K562 (cell line): ENCODE measurements at regions not wholly inside any gene's neighbourhood (a gene's known extent, or its start where the extent isn't known, plus 50 kb on each side); places are given as distances from the start of the nearest gene placed in this dataset.
A peak's percentile ranks its signal among the peaks of the same experiment; 100 is the strongest.

ENCODE experiments used
- ARID3A ChIP-seq: IDR thresholded peaks from 2 replicates; pipeline ENCODE4 v1.6.1; 2012; ENCODE audit warnings: low read depth, low read length, improper control_type of control experiment, borderline replicate concordance
- KDM2B ChIP-seq: fragments of 250-450 bp; sonication (Bioruptor Pico); IDR thresholded peaks from 2 replicates; pipeline ENCODE4 v1.8.0; 2021; ENCODE audit warnings: mild to moderate bottlenecking, moderate library complexity
- LCOR ChIP-seq: sonication (generic); formaldehyde crosslinking; IDR thresholded peaks from 2 replicates; pipeline ENCODE4 v1.8.0; 2022; ENCODE audit warnings: mild to moderate bottlenecking, missing genetic modification reagents
- MYC ChIP-seq, 2 experiments: fragments of 250-450 bp in 1 of 2; sonication (Bioruptor Pico) in 1 of 2; IDR thresholded peaks; 2 replicates each; pipeline versions ENCODE4 v1.5.1 to v1.6.1; 2012 to 2021; ENCODE audit warnings: low read depth in 2 of 2, borderline replicate concordance in 1 of 2, improper control_type of control experiment in 1 of 2, low read length in 1 of 2, mild to moderate bottlenecking in 1 of 2, moderate library complexity in 1 of 2
- PHF21A ChIP-seq: fragments of 450-650 bp; IDR thresholded peaks from 2 replicates; pipeline ENCODE4 v1.6.1; 2017; ENCODE audit warnings: low read depth, borderline replicate concordance
- POLR2AphosphoS5 ChIP-seq: IDR thresholded peaks from 2 replicates; pipeline ENCODE4 v1.6.1; 2011; ENCODE audit warnings: mild to moderate bottlenecking, low read depth, low read length, moderate library complexity; ENCODE audit not compliant: control insufficient read depth, insufficient read depth
- REST ChIP-seq, 2 experiments: fragments of 450-650 bp; formaldehyde crosslinking in 1 of 2; IDR thresholded peaks; 2 replicates each; pipeline versions ENCODE4 v1.4.0 to v1.6.1; 2014 to 2020; ENCODE audit warnings: mild to moderate bottlenecking in 2 of 2, borderline replicate concordance in 1 of 2, low read depth in 1 of 2
- SNAPC5 ChIP-seq: fragments of 250-450 bp; sonication (Bioruptor Pico); IDR thresholded peaks from 2 replicates; pipeline ENCODE4 v1.8.0; 2021; ENCODE audit warnings: moderate library complexity, mild to moderate bottlenecking, inconsistent platforms
- TBP ChIP-seq: optimal IDR thresholded peaks from 2 replicates; pipeline ENCODE3; 2011; ENCODE audit warnings: low read depth, low read length, improper control_type of control experiment
- TF ChIP-seq, protein P1 (sequence below): sonication (generic); formaldehyde crosslinking; IDR thresholded peaks from 2 replicates; pipeline ENCODE4 v1.8.0; 2022; ENCODE audit warnings: mild to moderate bottlenecking, missing genetic modification reagents
- TF ChIP-seq, protein P2 (sequence below): fragments of 450-650 bp; IDR thresholded peaks from 2 replicates; pipeline ENCODE4 v1.6.1; 2017; ENCODE audit warnings: antibody characterized with exemption, mild to moderate bottlenecking

GRCh38 chr1:233730809-233731208 lies 116.9 kb downstream of the KCNK1 start (continued):
- no peak for TF ChIP-seq ARID3A
- peak; percentile 20; the same call in 1 of the 2 replicates for TF ChIP-seq REST (IDR thresholded peaks at IDR 0.05; ENCODE audit: borderline replicate concordance)
- no peak for TF ChIP-seq REST (CRISPR knock-in tag; IDR thresholded peaks at IDR 0.05; ENCODE audit: low read depth)
- TF ChIP-seq, protein P1, sequence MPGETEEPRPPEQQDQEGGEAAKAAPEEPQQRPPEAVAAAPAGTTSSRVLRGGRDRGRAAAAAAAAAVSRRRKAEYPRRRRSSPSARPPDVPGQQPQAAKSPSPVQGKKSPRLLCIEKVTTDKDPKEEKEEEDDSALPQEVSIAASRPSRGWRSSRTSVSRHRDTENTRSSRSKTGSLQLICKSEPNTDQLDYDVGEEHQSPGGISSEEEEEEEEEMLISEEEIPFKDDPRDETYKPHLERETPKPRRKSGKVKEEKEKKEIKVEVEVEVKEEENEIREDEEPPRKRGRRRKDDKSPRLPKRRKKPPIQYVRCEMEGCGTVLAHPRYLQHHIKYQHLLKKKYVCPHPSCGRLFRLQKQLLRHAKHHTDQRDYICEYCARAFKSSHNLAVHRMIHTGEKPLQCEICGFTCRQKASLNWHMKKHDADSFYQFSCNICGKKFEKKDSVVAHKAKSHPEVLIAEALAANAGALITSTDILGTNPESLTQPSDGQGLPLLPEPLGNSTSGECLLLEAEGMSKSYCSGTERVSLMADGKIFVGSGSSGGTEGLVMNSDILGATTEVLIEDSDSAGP (CRISPR knock-in tag) = no peak
- no peak for TF ChIP-seq LCOR (CRISPR knock-in tag)
- TF ChIP-seq SNAPC5 (CRISPR knock-in tag) = no peak
- TF ChIP-seq, protein P2, sequence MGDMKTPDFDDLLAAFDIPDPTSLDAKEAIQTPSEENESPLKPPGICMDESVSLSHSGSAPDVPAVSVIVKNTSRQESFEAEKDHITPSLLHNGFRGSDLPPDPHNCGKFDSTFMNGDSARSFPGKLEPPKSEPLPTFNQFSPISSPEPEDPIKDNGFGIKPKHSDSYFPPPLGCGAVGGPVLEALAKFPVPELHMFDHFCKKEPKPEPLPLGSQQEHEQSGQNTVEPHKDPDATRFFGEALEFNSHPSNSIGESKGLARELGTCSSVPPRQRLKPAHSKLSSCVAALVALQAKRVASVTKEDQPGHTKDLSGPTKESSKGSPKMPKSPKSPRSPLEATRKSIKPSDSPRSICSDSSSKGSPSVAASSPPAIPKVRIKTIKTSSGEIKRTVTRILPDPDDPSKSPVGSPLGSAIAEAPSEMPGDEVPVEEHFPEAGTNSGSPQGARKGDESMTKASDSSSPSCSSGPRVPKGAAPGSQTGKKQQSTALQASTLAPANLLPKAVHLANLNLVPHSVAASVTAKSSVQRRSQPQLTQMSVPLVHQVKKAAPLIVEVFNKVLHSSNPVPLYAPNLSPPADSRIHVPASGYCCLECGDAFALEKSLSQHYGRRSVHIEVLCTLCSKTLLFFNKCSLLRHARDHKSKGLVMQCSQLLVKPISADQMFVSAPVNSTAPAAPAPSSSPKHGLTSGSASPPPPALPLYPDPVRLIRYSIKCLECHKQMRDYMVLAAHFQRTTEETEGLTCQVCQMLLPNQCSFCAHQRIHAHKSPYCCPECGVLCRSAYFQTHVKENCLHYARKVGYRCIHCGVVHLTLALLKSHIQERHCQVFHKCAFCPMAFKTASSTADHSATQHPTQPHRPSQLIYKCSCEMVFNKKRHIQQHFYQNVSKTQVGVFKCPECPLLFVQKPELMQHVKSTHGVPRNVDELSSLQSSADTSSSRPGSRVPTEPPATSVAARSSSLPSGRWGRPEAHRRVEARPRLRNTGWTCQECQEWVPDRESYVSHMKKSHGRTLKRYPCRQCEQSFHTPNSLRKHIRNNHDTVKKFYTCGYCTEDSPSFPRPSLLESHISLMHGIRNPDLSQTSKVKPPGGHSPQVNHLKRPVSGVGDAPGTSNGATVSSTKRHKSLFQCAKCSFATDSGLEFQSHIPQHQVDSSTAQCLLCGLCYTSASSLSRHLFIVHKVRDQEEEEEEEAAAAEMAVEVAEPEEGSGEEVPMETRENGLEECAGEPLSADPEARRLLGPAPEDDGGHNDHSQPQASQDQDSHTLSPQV = peak; percentile 2; the same call in 1 of the 2 replicates
- TF ChIP-seq POLR2AphosphoS5 = no peak
- peak; percentile 50; the same call in 1 of the 2 replicates for TF ChIP-seq MYC (IDR thresholded peaks at IDR 0.05; ENCODE audit: low read depth, low read length)
- TF ChIP-seq MYC (CRISPR knock-in tag; IDR thresholded peaks at IDR 0.05; ENCODE audit: borderline replicate concordance, low read depth) = no peak
- no peak for TF ChIP-seq TBP
- no peak for TF ChIP-seq PHF21A
- TF ChIP-seq KDM2B = no peak
